HG02610 (cell line): ENCODE measurements at regions not wholly inside any gene's neighbourhood (a gene's known extent, or its start where the extent isn't known, plus 50 kb on each side); places are given as distances from the start of the nearest gene placed in this dataset.
A peak's percentile ranks its signal among the peaks of the same experiment; 100 is the strongest.
"Not testable (repeated sequence)": the region's sequence is repeated elsewhere in the genome, so short reads cannot be mapped to it uniquely, and the experiment has no call there.

Source experiments
- ATAC-seq: cut with Tn5 transposase; IDR thresholded peaks from one replicate; pipeline ENCODE4 v1.9.1; 2021; ENCODE audit warnings: mild to moderate bottlenecking, moderate library complexity; ENCODE audit not compliant: unreplicated experiment

DNA sequence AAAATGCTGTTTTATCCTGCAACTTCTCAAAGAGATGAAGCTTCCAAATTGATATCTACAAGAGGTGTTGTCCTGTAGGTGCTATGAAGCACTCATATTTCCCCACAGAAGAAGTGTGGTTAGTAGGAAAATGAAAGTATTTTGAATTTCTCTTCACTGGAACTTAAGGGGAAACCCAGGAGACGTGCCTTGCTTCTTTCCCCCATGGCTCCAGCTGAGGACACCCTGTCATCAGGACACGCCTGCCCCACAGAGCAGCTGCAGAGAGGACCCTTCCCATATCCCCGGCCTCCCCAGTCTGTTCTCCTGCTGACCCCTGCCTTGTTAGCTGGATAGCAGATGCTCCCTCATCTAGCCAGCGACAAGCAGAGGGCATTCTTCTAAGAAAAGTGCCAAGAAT is 371.3 kb downstream of the COG6 start:
- ATAC-seq: peak; percentile 46

DNA sequence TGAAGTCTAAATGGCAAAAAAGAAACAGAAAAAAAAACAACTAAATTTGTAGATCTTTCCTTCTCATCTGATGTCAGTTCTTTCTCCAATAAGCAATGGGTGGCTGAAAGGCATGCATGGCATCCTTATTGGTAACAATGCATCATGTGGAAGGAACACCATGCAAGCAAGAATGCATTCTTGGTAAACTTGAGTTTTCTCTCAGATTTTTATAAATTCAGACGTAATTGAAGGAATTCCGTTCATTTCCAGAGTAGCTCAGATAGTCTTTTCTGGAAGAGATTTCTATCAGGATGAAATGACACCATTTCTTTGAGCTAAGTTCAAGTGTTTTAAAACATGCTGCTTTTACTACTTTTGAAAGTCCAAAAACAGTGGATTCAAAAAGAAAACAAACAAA is 373.0 kb downstream of the COG6 start:
- ATAC-seq: no peak

- ATAC-seq: no peak
Observed at GRCh38 chr13:40031031-40031430, 375.6 kb downstream of the COG6 start.

GRCh38 chr13:40039061-40039460 is 383.6 kb downstream of the COG6 start:
- ATAC-seq: no peak

DNA sequence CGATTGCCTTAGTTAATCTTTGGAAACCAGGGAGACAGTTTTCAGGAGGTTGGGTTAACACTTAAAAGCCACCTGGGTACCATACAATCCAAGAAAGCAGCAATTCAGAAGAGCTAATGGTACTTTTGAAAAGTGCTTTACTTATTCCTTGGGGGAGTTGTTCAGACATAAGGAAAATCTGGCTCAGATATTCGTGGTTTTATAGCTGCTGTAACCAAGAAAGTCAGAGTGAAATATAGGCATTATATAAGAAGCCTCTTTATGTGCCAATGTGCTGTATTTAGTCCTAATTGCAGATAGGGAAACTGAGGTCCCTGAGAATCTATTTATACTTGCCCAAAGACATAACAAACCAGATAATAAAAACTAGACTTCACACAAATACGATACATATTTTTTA is 387.5 kb downstream of the COG6 start:
- no peak for ATAC-seq

DNA sequence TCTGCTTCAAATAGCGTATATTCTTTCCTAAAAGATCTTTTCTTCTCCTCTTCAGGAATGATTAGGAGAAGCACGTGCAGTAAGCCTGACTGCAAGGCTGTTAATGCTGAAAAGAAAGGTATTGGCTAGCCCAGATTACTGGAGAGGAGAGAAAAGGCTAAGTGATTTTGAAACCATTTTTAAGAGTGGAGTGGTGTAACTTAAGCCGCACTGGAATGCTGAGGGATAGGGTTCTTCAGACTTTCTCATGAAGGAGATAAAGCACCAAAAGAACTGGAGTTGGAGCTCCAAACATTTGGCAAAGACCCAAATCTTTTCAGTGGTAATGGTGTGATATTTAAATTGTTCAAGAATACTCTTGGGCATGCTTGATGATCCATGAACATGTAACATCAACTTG is 388.3 kb downstream of the COG6 start:
- no peak for ATAC-seq

GRCh38 chr13:40047322-40047771 is 391.9 kb downstream of the COG6 start:
- peak; percentile 90 for ATAC-seq

DNA sequence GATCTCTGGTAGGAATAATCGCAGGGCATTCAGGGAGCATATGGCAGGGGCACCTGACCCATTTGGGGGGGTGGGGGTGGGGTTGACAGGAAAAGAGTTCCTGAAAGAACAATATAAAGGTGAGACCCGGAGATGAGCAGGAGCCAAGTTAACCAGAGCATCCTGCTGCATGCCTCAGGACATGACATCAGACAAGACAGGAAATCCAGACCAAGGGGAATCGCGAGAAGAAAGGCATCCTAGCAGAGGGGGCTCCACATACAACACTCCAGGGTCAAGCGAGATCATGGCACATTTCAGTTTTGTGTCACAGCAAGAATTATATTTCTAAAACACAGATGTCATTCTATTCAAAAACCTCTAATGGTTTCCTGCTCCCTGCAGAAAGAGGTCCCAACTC is 393.1 kb downstream of the COG6 start:
- no peak for ATAC-seq

DNA sequence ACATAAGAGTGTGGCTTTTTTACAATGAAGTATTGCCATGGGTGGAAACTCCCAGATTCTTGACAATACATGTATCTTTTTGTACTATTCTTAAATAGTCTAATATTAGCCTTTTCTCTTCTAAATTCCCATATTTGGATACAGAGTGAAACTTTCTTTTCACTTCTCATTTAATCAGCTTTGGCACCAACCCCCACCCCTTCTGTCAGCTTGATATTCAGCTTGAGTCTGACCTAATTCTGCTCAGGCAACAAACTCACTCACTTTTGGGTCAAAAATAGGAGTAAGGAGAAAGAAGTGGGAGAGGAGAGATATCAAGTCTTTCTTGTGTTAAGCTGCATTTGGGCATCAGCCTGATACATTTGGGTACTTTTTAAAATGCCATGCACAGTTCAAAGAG is 397.5 kb downstream of the COG6 start:
- no peak for ATAC-seq

DNA sequence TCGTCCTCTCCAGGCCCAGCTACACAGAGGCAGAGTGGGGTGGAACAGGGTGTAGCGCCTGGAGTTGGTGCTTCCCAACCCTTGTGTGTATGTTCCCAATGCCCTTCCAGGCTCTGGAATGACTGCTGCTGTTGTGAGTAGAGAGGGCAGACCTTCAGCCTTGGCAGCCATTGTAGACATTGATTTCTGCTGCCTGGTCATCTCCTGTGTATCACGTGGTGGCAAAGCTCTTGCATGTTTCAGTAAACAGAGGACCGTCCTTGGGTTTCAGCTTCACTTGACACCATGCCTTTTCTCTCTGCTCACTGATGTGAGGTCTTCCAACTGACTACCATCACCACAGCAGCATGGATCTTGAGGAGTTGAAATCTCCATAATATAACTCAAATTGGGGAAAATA is 397.9 kb downstream of the COG6 start:
- no peak for ATAC-seq

DNA sequence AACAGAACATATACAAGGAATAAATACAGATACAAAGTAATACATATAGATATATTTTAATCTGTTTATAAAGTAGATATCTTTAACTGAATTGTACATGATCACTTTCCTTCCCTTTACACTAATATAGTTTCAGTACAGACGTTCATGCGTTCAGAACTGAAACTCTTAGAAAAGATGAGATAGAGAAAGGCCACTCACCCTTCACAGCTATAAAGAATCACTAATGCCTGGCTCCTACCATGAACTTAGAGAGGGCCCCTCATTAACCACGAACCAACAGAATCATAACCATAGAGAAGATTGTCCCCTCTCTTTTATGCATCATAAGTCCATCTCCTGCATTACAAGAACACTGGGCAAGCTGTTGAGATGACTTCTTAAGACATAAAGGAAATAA is 399.0 kb downstream of the COG6 start:
- not testable (repeated sequence) for ATAC-seq

- ATAC-seq: no peak
Observed at GRCh38 chr13:40056898-40057619, 401.6 kb downstream of the COG6 start.

DNA sequence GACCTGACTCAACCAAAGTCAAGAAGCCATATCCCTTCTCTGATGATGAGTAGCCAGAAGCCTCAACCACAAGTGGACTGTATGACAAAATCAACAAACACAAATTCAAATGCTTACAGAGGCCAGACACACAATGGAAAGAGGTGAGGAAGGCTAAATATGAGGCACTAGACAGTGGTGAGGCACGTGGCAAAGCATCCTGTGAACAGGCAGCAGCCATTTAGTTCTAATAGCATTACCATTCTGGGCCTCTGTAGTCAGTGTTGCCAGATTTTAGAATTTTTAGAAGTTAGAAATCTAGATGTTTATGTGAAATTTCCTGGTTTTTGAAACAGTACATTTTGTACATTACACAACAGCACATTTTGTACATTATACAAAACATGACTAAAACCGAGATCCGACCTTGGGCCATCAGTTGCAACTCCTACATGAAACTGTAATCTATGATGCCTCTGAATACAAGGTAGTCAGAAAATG is 403.3 kb downstream of the COG6 start:
- ATAC-seq: no peak

DNA sequence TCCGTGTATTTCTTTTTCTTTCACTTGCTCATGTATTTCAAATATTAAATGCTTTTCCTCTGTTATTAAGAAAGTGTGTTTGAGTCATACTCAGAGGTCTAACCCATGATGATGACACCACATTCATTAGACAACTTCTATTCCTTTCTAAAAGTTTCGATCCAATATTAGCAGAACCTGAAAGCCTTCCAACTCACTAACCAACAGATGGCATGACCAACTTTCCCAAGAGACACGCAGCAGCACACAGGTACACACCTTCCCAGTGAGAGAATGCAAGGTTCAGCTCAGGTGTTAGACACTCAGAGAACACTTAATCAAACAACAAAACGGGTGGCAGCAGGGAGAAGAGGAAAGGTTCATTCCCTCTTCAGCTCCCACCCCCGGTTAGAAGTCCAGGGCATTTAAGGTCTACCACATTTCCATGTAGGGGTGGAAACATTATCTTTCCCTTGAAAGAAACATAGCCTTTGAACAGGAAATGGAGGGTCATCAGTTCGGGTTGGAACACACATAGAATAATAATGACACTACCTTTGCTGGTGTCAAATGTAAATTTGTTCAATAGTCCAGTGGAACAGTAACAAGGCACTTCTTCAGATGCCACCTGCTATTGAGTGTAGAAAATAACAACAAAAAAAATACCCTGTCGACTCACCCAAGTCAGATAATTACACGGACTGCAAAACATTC is 404.2 kb downstream of the COG6 start:
- ATAC-seq: peak; percentile 29

DNA sequence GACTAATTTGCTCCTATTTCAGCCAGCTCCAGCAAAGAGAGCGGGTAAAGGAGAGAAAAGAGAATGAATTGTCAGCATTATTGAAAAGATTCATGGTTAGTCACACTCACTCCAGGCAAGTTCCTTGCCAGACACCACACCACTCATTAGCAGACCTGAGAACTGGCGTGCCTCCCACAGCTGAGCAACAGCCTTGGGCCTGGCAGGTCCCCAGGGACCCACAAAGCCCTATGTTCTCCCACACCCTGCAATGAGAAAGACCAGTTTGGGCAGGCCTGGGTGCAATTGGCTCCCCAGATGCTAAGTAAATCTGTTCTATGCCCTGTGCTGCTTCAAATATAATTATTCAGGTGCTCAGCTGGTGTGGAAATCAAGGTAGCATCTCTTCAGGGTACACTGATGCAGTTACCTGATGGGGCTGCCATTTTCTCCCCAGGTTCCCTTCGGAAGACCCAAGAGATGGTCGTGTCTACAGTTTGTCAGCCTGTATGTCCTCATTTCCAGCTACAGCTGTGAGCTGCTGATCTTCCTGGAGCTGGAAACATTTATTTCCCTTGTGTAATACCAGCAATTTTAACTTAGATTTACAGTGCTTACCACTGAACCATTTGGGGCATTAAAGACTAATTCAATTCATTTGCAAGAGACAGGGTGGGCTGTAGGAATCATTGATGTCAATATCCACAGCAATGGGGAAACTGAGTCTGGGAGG is 405.0 kb downstream of the COG6 start:
- peak; percentile 77 for ATAC-seq

- no peak for ATAC-seq
Observed at GRCh38 chr13:40061466-40062450, 406.3 kb downstream of the COG6 start.

DNA sequence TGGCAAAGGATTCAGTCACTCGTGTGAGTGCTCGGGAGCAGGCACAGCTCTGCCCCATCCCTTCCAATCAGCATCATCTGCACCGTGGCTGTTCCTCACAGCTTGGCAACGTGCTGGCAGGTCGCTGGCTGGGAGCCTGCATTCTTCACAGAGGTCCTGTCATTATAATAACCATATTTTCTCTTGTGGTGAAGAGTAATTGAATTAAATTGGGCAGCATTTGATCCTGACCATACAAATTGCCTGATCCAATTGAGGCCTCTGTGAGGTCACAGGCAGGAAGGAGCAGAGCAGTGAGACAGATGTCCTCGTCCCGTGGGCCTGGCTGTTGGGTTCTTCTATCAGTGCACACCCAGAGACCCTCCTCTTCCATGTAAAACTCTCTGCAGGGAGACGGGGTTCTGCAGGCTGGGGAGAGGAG is 407.8 kb downstream of the COG6 start:
- ATAC-seq: no peak

DNA sequence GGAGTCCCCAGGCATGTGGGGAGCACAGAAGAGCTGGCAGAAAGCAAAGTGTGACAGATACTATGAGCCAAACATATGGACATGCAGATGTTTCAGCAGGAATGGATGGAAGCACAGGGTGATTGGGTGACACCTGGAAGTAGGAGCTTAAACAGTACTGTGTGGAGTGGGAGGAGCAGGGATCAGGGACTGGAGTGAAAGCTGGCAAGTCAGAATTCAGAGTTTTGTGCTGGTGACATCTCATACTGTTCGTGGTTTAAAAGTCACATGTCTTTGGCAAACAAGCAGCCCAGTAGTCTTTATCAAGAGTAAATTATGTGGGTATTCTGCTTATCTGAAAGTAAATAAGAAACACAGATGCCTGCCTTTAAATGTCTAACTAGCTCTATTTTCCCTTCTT is 408.2 kb downstream of the COG6 start:
- no peak for ATAC-seq

- ATAC-seq: no peak
Observed at GRCh38 chr13:40064154-40065097, 409.0 kb downstream of the COG6 start.
